Astrocyte (in vitro differentiated cells and primary cell): ENCODE measurements at regions not wholly inside any gene's neighbourhood (a gene's known extent, or its start where the extent isn't known, plus 50 kb on each side); places are given as distances from the start of the nearest gene placed in this dataset.

Experiments used
- CTCF ChIP-seq: IDR thresholded peaks from 2 replicates; pipeline ENCODE4 v1.5.1; 2011; ENCODE audit warnings: low read depth, mild to moderate bottlenecking, inconsistent platforms, low read length, moderate library complexity; ENCODE audit not compliant: insufficient read depth
- EZH2 ChIP-seq: IDR thresholded peaks from 2 replicates; pipeline ENCODE4 v1.6.1; 2012; ENCODE audit warnings: mild to moderate bottlenecking, low read length, inconsistent platforms; ENCODE audit not compliant: insufficient read depth

- no peak for TF ChIP-seq CTCF
- TF ChIP-seq EZH2, result no peak
Measured at GRCh38 chr2:75870651-75871137, 160.0 kb upstream of the GCFC2 start.
